K562 (cell line): ENCODE measurements at regions not wholly inside any gene's neighbourhood (a gene's known extent, or its start where the extent isn't known, plus 50 kb on each side); places are given as distances from the start of the nearest gene placed in this dataset.

Experiments used
- ATAC-seq: fragments of 200-7000 bp; cut with Tn5 transposase; 3 replicates; pipeline ENCODE4 v1.9.1; 2020; ENCODE audit warnings: moderate library complexity
- BruUV-seq: library from RNA; stranded (reverse); fragments of 400-500 nt; replicated peaks from 2 replicates; lab custom pipeline; 2021; lab: Mats Ljungman, UMichigan
- CTCF ChIA-PET: fragments of 300-600 bp; formaldehyde crosslinking; extraction: SDS; loops from one replicate; lab custom pipeline; 2021; ENCODE audit warnings: low intra/inter-chr PET ratio; lab: Yijun Ruan, JAX
- POLR2A ChIA-PET: fragments of 300-600, 350-650 bp; sonication (Branson Sonifier 250); formaldehyde crosslinking; extraction: SDS; loops from one replicate; lab custom pipeline; 2021; ENCODE audit warnings: antibody characterized with exemption, inconsistent platforms; lab: Yijun Ruan, JAX
- DNase-seq, 4 experiments: peaks; one replicate each; pipeline versions ENCODE4 v3.0.0 to v3.0.0-alpha.2; 2011 to 2018; ENCODE audit warnings: low spot score in 3 of 4, mixed read lengths in 3 of 4; ENCODE audit errors: extremely low read depth in 1 of 4
- FAIRE-seq: peaks from 2 replicates; lab custom pipeline; 2011; peaks lifted over from hg19 to GRCh38; lab: Jason Lieb, UNC
- H2AFZ ChIP-seq: 2 replicates; pipeline ENCODE4 v1.6.0; 2011; ENCODE audit warnings: low read depth, low read length, control low read depth, inconsistent platforms
- H3K27ac ChIP-seq: fragments of 200-600 bp; 3 replicates; pipeline ENCODE4 v1.8.0; 2011; ENCODE audit warnings: low read depth, mild to moderate bottlenecking, control low read depth, inconsistent platforms, low read length, moderate library complexity, mixed read lengths; ENCODE audit errors: extremely low read depth
- H3K27me3 ChIP-seq, 2 experiments: fragments of 300-600 bp in 1 of 2; 2 replicates in 1 of 2; 3 replicates in 1 of 2; pipeline versions ENCODE4 v1.6.0 to v1.8.0; 2011; ENCODE audit warnings: inconsistent platforms in 2 of 2, low read length in 2 of 2, mild to moderate bottlenecking in 1 of 2, mixed read lengths in 1 of 2, moderate library complexity in 1 of 2; ENCODE audit not compliant: control insufficient read depth in 2 of 2, insufficient read depth in 2 of 2
- H3K36me3 ChIP-seq: fragments of 300-600 bp; 3 replicates; pipeline ENCODE4 v1.8.0; 2011; ENCODE audit warnings: mild to moderate bottlenecking, low read length, inconsistent platforms; ENCODE audit not compliant: control insufficient read depth, insufficient read depth
- H3K4me1 ChIP-seq, 2 experiments: fragments of 200-600 bp in 1 of 2; replicated peaks in 1 of 2; 2 replicates in 1 of 2; 3 replicates in 1 of 2; pipeline versions ENCODE4 v1.5.1 to v1.8.0; 2011; ENCODE audit warnings: inconsistent platforms in 2 of 2, low read length in 2 of 2, mild to moderate bottlenecking in 1 of 2, mixed read lengths in 1 of 2, moderate library complexity in 1 of 2; ENCODE audit not compliant: control insufficient read depth in 2 of 2, insufficient read depth in 2 of 2
- H3K4me2 ChIP-seq: 2 replicates; pipeline ENCODE4 v1.6.1; 2011; ENCODE audit warnings: low read length, control low read depth, inconsistent platforms, mixed read lengths; ENCODE audit not compliant: insufficient read depth
- H3K4me3 ChIP-seq: fragments of 200-600 bp; sonication (generic), shearing (Covaris generic); 2 replicates; pipeline ENCODE4 v1.5.1; 2016; ENCODE audit warnings: control low read depth, inconsistent platforms
- H3K79me2 ChIP-seq: fragments of 200-600 bp; 3 replicates; pipeline ENCODE4 v1.8.0; 2011; ENCODE audit warnings: low read length, inconsistent platforms; ENCODE audit not compliant: control insufficient read depth, insufficient read depth
- H3K9ac ChIP-seq, 2 experiments: 2 replicates each; pipeline versions ENCODE4 v1.6.0 to v1.6.1; 2011; ENCODE audit warnings: low read depth in 2 of 2, low read length in 2 of 2, control low read depth in 1 of 2, inconsistent platforms in 1 of 2, mild to moderate bottlenecking in 1 of 2, mixed read lengths in 1 of 2; ENCODE audit not compliant: insufficient read depth in 1 of 2
- H3K9me1 ChIP-seq: one replicate; pipeline ENCODE4 v1.6.0; 2011; ENCODE audit warnings: inconsistent platforms, mild to moderate bottlenecking, low read length, moderate library complexity; ENCODE audit not compliant: control insufficient read depth, insufficient read depth
- H3K9me3 ChIP-seq: replicated peaks from 2 replicates; pipeline ENCODE4 v1.5.1; 2011; ENCODE audit warnings: low read depth, low read length, inconsistent platforms; ENCODE audit not compliant: control insufficient read depth, insufficient read depth
- H4K20me1 ChIP-seq: replicated peaks from 2 replicates; pipeline ENCODE4 v1.6.1; 2011; ENCODE audit warnings: low read length, inconsistent platforms, mixed read lengths; ENCODE audit not compliant: control insufficient read depth, insufficient read depth
- ARID3B ChIP-seq: fragments of 250-450 bp; sonication (Bioruptor Pico); IDR thresholded peaks from 2 replicates; pipeline ENCODE4 v1.4.0; 2020; ENCODE audit warnings: borderline replicate concordance
- CGGBP1 ChIP-seq: fragments of 250-450 bp; sonication (Bioruptor Pico); IDR thresholded peaks from 2 replicates; pipeline ENCODE4 v1.9.0; 2021; ENCODE audit warnings: mild to moderate bottlenecking
- CHCHD3 ChIP-seq: fragments of 250-450 bp; sonication (Bioruptor Pico); IDR thresholded peaks from 2 replicates; pipeline ENCODE4 v2.1.2; 2022; ENCODE audit warnings: mild to moderate bottlenecking
- DACH1 ChIP-seq: fragments of 450-650 bp; IDR thresholded peaks from 2 replicates; pipeline ENCODE4 v1.6.1; 2018; ENCODE audit not compliant: partially characterized antibody
- GATAD2A ChIP-seq: fragments of 450-650 bp; IDR thresholded peaks from 2 replicates; pipeline ENCODE4 v1.6.1; 2017
- GTF2B ChIP-seq: IDR thresholded peaks from 2 replicates; pipeline ENCODE4 v1.6.1; 2011; ENCODE audit not compliant: insufficient read length; ENCODE audit errors: extremely low read depth
- KAT7 ChIP-seq: sonication (generic); formaldehyde crosslinking; IDR thresholded peaks from 2 replicates; pipeline ENCODE4 v1.8.0; 2022; ENCODE audit warnings: missing genetic modification reagents, mild to moderate bottlenecking, borderline replicate concordance
- L3MBTL2 ChIP-seq: fragments of 450-650 bp; IDR thresholded peaks from 2 replicates; pipeline ENCODE4 v1.6.1; 2016; ENCODE audit warnings: mild to moderate bottlenecking, moderate library complexity
- MAFG ChIP-seq: fragments of 450-650 bp; conservative IDR thresholded peaks from 2 replicates; pipeline ENCODE4 v1.6.1; 2016; ENCODE audit warnings: missing genetic modification characterization, missing compliant biosample characterization
- MAZ ChIP-seq, 2 experiments: fragments of 450-650 bp in 1 of 2; sonication (generic) in 1 of 2; formaldehyde crosslinking; IDR thresholded peaks in 1 of 2; conservative IDR thresholded peaks in 1 of 2; 2 replicates each; pipeline versions ENCODE4 v1.4.0 to v1.5.0; 2020; ENCODE audit warnings: mild to moderate bottlenecking in 1 of 2, missing genetic modification reagents in 1 of 2
- NR2F6 ChIP-seq: fragments of 450-650 bp; formaldehyde crosslinking; IDR thresholded peaks from 2 replicates; pipeline ENCODE4 v1.4.0; 2020; ENCODE audit warnings: mild to moderate bottlenecking
- RHOXF2B ChIP-seq: fragments of 250-450 bp; sonication (Bioruptor Pico); conservative IDR thresholded peaks from 2 replicates; pipeline ENCODE4 v1.5.1; 2021
- SMAD4 ChIP-seq: fragments of 250-450 bp; sonication (Bioruptor Pico); conservative IDR thresholded peaks from 2 replicates; pipeline ENCODE4 v1.8.0; 2021; ENCODE audit warnings: inconsistent platforms, mild to moderate bottlenecking, moderate library complexity
- SREBF1 ChIP-seq: fragments of 150-350 bp; IDR thresholded peaks from 2 replicates; pipeline ENCODE4 v1.6.1; 2014; ENCODE audit warnings: antibody characterized with exemption, low read depth, low read length, borderline replicate concordance
- ZBTB17 ChIP-seq: fragments of 450-650 bp; formaldehyde crosslinking; IDR thresholded peaks from 2 replicates; pipeline ENCODE4 v1.4.0; 2020; ENCODE audit warnings: mild to moderate bottlenecking
- ZNF146 ChIP-seq: IDR thresholded peaks from one replicate; pipeline ENCODE4 v1.6.1; 2018; ENCODE audit warnings: missing compliant biosample characterization; ENCODE audit not compliant: unreplicated experiment
- ZNF511 ChIP-seq: sonication (generic); formaldehyde crosslinking; IDR thresholded peaks from 2 replicates; pipeline ENCODE4 v1.8.0; 2022; ENCODE audit warnings: mild to moderate bottlenecking, missing genetic modification reagents
- ZNF551 ChIP-seq: fragments of 250-450 bp; sonication (Bioruptor Pico); IDR thresholded peaks from 2 replicates; pipeline ENCODE4 v1.5.0; 2021; ENCODE audit warnings: mild to moderate bottlenecking, moderate library complexity
- ZNF780A ChIP-seq: fragments of 250-450 bp; sonication (Bioruptor Pico); IDR thresholded peaks from 2 replicates; pipeline ENCODE4 v1.5.0; 2021; ENCODE audit warnings: mild to moderate bottlenecking
- WGBS: fragments of 100-300 bp; shearing (Covaris generic); methylation state at CpG from one replicate; pipeline ENCODE4 v1.1.6; 2016; ENCODE audit warnings: low coverage, mixed read lengths; ENCODE audit not compliant: insufficient coverage; ENCODE audit errors: missing lambda C conversion rate; 5-methylcytosine and 5-hydroxymethylcytosine counted together
- in situ Hi-C: fragments of 300-500 bp; cut with MboI; formaldehyde crosslinking; loops from 4 replicates; pipeline ENCODE4 v1.15.0; 2018; ENCODE audit warnings: inconsistent platforms, mixed read lengths
- intact Hi-C: fragments of 100-400 bp; cut with micrococcal nuclease; formaldehyde crosslinking; loops from 2 replicates; pipeline ENCODE4 v1.14.2; 2022

- H3K4me2 ChIP-seq = no peak overlapping the region
- 3% methylated on average over 2 of the region's 2 CpGs for WGBS
- no peaks in the 10 kb centered on the region for H3K9me3 ChIP-seq
- no peak overlapping the region for H2AFZ ChIP-seq
- TF ChIP-seq ARID3B (CRISPR knock-in tag) (no peak), CGGBP1 (no peak), ZNF780A (CRISPR knock-in tag) (no peak), ZNF511 (CRISPR knock-in tag) (no peak), ZNF551 (CRISPR knock-in tag) (no peak), GATAD2A (no peak), RHOXF2B (CRISPR knock-in tag) (no peak), ZBTB17 (no peak), GTF2B (no peak), L3MBTL2 (no peak), SREBF1 (no peak), CHCHD3 (no peak), ZNF146 (CRISPR knock-in tag) (no peak), NR2F6 (CRISPR knock-in tag) (no peak), KAT7 (CRISPR knock-in tag) (no peak), SMAD4 (no peak), MAFG (tag) (no peak), DACH1 (no peak), MAZ (CRISPR knock-in tag; conservative IDR thresholded peaks at IDR 0.05 in 1 of 2, IDR thresholded peaks at IDR 0.05 in 1 of 2) (no peak)
- H3K4me1 ChIP-seq = no peaks in the 10 kb centered on the region
- no peak overlapping the region for H3K27ac ChIP-seq
- no peak overlapping the region for H3K9ac ChIP-seq
- FAIRE-seq = no peak
- no peaks in the 10 kb centered on the region for H3K27me3 ChIP-seq
- ChIA-PET POLR2A (no interaction called here), CTCF (no interaction called here)
- H3K4me3 ChIP-seq = no peak overlapping the region
- in situ Hi-C loops = no loop called here
- intact Hi-C loops = no loop called here
- H3K36me3 ChIP-seq = no peaks in the 10 kb centered on the region
- no peak for DNase-seq
- no peak for ATAC-seq
- no peaks in the 10 kb centered on the region for H3K9me1 ChIP-seq
- no peaks in the 10 kb centered on the region for H4K20me1 ChIP-seq
- H3K79me2 ChIP-seq = no peaks in the 10 kb centered on the region
- BruUV-seq = no TSS peak
These were observed 1479.3 kb upstream of the CDH9 start for GRCh38 chr5:28517691-28518090.
